HEK293 (cell line): ENCODE measurements at regions not wholly inside any gene's neighbourhood (a gene's known extent, or its start where the extent isn't known, plus 50 kb on each side); places are given as distances from the start of the nearest gene placed in this dataset.

Experiments used
- PATZ1 ChIP-seq: fragments of 450-650 bp; formaldehyde crosslinking; IDR thresholded peaks from 2 replicates; pipeline ENCODE4 v1.5.1; 2016; ENCODE audit warnings: missing biosample characterization, missing genetic modification characterization
- RBAK ChIP-seq: fragments of 450-650 bp; formaldehyde crosslinking; IDR thresholded peaks from 2 replicates; pipeline ENCODE4 v1.5.1; 2016; ENCODE audit warnings: missing biosample characterization, missing genetic modification characterization
- ZNF518A ChIP-seq: fragments of 450-650 bp; formaldehyde crosslinking; conservative IDR thresholded peaks from 2 replicates; pipeline ENCODE4 v1.5.1; 2016; ENCODE audit warnings: low read depth, missing biosample characterization, missing genetic modification characterization
- ZNF76 ChIP-seq: fragments of 450-650 bp; formaldehyde crosslinking; IDR thresholded peaks from 2 replicates; pipeline ENCODE4; 2016; ENCODE audit warnings: low read depth, missing biosample characterization, missing genetic modification characterization, borderline replicate concordance
- ZNF785 ChIP-seq: fragments of 450-650 bp; formaldehyde crosslinking; IDR thresholded peaks from 2 replicates; pipeline ENCODE4 v1.5.1; 2016; ENCODE audit warnings: missing biosample characterization, missing genetic modification characterization
- ZSCAN5A ChIP-seq: fragments of 450-650 bp; formaldehyde crosslinking; IDR thresholded peaks from 2 replicates; pipeline ENCODE4 v1.5.1; 2016; ENCODE audit warnings: missing biosample characterization, missing genetic modification characterization

- TF ChIP-seq ZNF518A (tag by site-specific recombination) (no peak), ZNF785 (tag by site-specific recombination) (no peak), ZNF76 (no peak), RBAK (tag by site-specific recombination) (no peak), PATZ1 (no peak), ZSCAN5A (no peak)
Measured at GRCh38 chr2:217626926-217627325, 375.9 kb downstream of the TNS1 start.
